Liver (tissue), 8 donors: ENCODE measurements at regions not wholly inside any gene's neighbourhood (a gene's known extent, or its start where the extent isn't known, plus 50 kb on each side); places are given as distances from the start of the nearest gene placed in this dataset.

Experiments used
- DNase-seq: peaks from one replicate; pipeline ENCODE4 v3.0.0-alpha.2; 2017; ENCODE audit warnings: low spot score
- H3K27ac ChIP-seq, 2 donors: one replicate each; pipeline ENCODE4 v1.7.0; 2013; ENCODE audit warnings: inconsistent platforms in 2 of 2, low read length in 2 of 2, control low read depth in 1 of 2, low read depth in 1 of 2, mild to moderate bottlenecking in 1 of 2
- H3K27me3 ChIP-seq, 4 donors: one replicate each; pipeline versions ENCODE4 v1.6.1 to v1.7.0; 2013; ENCODE audit warnings: low read length in 3 of 4, inconsistent platforms in 1 of 4, mild to moderate bottlenecking in 1 of 4, moderate library complexity in 1 of 4; ENCODE audit not compliant: control insufficient read depth in 4 of 4, insufficient read depth in 4 of 4
- H3K36me3 ChIP-seq, 4 donors: one replicate each; pipeline versions ENCODE4 v1.6.1 to v1.7.0; 2013; ENCODE audit warnings: low read length in 3 of 4, mild to moderate bottlenecking in 3 of 4, low read depth in 1 of 4, moderate library complexity in 1 of 4; ENCODE audit not compliant: control insufficient read depth in 4 of 4, insufficient read depth in 3 of 4
- H3K4me1 ChIP-seq, 4 donors: one replicate each; pipeline versions ENCODE4 v1.6.1 to v1.7.0; 2013; ENCODE audit warnings: low read length in 3 of 4, mild to moderate bottlenecking in 3 of 4, moderate library complexity in 1 of 4; ENCODE audit not compliant: control insufficient read depth in 4 of 4, insufficient read depth in 4 of 4
- H3K4me3 ChIP-seq, 3 donors: one replicate each; pipeline versions ENCODE4 v1.6.1 to v1.7.0; 2013; ENCODE audit warnings: low read length in 3 of 3, control low read depth in 1 of 3, low read depth in 1 of 3, mild to moderate bottlenecking in 1 of 3
- H3K9ac ChIP-seq, 2 donors: one replicate each; pipeline ENCODE4 v1.7.0; 2013; ENCODE audit warnings: low read length in 2 of 2, mild to moderate bottlenecking in 2 of 2, moderate library complexity in 2 of 2, control low read depth in 1 of 2, low read depth in 1 of 2
- H3K9me3 ChIP-seq, 4 donors: one replicate each; pipeline versions ENCODE4 v1.6.1 to v1.7.0; 2013; ENCODE audit warnings: low read length in 3 of 4; ENCODE audit not compliant: control insufficient read depth in 4 of 4
- FOXA2 ChIP-seq: IDR thresholded peaks from 2 replicates; pipeline ENCODE4 v1.6.1; 2016; ENCODE audit warnings: antibody characterized with exemption
- GABPA ChIP-seq, 2 donors: IDR thresholded peaks in 1 of 2; conservative IDR thresholded peaks in 1 of 2; 2 replicates each; pipeline ENCODE4 v1.6.1; 2016; ENCODE audit warnings: antibody characterized with exemption in 2 of 2, mild to moderate bottlenecking in 1 of 2, moderate library complexity in 1 of 2
- HNF4A ChIP-seq, 2 donors: conservative IDR thresholded peaks; 2 replicates each; pipeline ENCODE4 v1.6.1; 2016; ENCODE audit warnings: antibody characterized with exemption in 2 of 2, mild to moderate bottlenecking in 2 of 2
- JUND ChIP-seq, 2 donors: IDR thresholded peaks; 2 replicates each; pipeline ENCODE4 v1.6.1; 2016; ENCODE audit warnings: antibody characterized with exemption in 2 of 2
- RAD21 ChIP-seq, 2 donors: IDR thresholded peaks; 2 replicates each; pipeline ENCODE4 v1.6.1; 2016; ENCODE audit warnings: antibody characterized with exemption in 2 of 2, mild to moderate bottlenecking in 2 of 2
- RXRA ChIP-seq, 2 donors: IDR thresholded peaks; 2 replicates each; pipeline ENCODE4 v1.6.1; 2017 to 2018; ENCODE audit warnings: antibody characterized with exemption in 2 of 2, mild to moderate bottlenecking in 1 of 2
- SP1 ChIP-seq: IDR thresholded peaks from 2 replicates; pipeline ENCODE4 v1.6.1; 2018; ENCODE audit warnings: antibody characterized with exemption, mild to moderate bottlenecking
- TAF1 ChIP-seq: conservative IDR thresholded peaks from 2 replicates; pipeline ENCODE4 v1.6.1; 2016; ENCODE audit warnings: antibody characterized with exemption, mild to moderate bottlenecking
- YY1 ChIP-seq: IDR thresholded peaks from 2 replicates; pipeline ENCODE4 v1.6.1; 2016; ENCODE audit warnings: antibody characterized with exemption, mild to moderate bottlenecking
- whole genome bisulfite sequencing: extraction: QIAGEN DNeasy Blood & Tissue Kit; methylation state at CpG from one replicate; pipeline ENCODE4 v1.1.7; 2013; 5-methylcytosine and 5-hydroxymethylcytosine counted together
- TF ChIP-seq, protein P1 (sequence below): fragments of 150-350 bp; IDR thresholded peaks from 2 replicates; pipeline ENCODE4 v1.5.1; 2017; ENCODE audit warnings: improper control_type of control experiment, low read depth, low read length; ENCODE audit not compliant: missing input control
- TF ChIP-seq, protein P2 (sequence below): IDR thresholded peaks from 2 replicates; pipeline ENCODE4 v1.6.1; 2016; ENCODE audit warnings: antibody characterized with exemption
- TF ChIP-seq, protein P3 (sequence below): IDR thresholded peaks from 2 replicates; pipeline ENCODE4 v1.6.1; 2016; ENCODE audit warnings: antibody characterized with exemption
- TF ChIP-seq, protein P4 (sequence below): IDR thresholded peaks from 2 replicates; pipeline ENCODE4 v1.6.1; 2016; ENCODE audit warnings: antibody characterized with exemption, mild to moderate bottlenecking
- donor health status: healthy.
- donor health status: healthy.
- donor health status: healthy.
- donor health status: healthy.
- donor health status: healthy.

DNA sequence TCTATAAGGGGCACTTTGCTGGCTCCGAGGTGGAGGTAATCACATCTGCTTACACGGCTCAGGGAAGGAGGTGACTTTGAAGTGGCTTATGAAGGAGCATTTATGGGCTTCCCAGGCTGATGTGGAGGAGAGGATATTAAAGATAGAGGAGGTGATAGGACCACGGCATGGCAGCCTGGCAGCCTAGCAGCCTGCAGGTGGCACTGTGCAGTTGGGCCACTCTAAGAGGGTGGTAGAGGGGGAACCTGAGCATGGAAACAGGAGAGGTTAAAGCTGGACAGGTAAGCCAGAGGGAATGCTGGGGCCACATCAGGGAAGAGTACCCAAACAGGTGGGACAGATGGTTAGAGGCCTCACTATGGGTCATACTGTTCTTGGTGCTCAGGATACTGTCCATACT lies 375.0 kb downstream of the WDR72 start:
- no peaks in the 10 kb centered on the region for H3K36me3 ChIP-seq
- H3K27ac ChIP-seq = no peak overlapping the region
- WGBS = 67% methylated on average over 3 of the region's 3 CpGs
- TF ChIP-seq YY1 (no peak), RAD21 (IDR thresholded peaks at IDR 0.05) (peak; percentile 76 to 85)
- TF ChIP-seq, protein P1, sequence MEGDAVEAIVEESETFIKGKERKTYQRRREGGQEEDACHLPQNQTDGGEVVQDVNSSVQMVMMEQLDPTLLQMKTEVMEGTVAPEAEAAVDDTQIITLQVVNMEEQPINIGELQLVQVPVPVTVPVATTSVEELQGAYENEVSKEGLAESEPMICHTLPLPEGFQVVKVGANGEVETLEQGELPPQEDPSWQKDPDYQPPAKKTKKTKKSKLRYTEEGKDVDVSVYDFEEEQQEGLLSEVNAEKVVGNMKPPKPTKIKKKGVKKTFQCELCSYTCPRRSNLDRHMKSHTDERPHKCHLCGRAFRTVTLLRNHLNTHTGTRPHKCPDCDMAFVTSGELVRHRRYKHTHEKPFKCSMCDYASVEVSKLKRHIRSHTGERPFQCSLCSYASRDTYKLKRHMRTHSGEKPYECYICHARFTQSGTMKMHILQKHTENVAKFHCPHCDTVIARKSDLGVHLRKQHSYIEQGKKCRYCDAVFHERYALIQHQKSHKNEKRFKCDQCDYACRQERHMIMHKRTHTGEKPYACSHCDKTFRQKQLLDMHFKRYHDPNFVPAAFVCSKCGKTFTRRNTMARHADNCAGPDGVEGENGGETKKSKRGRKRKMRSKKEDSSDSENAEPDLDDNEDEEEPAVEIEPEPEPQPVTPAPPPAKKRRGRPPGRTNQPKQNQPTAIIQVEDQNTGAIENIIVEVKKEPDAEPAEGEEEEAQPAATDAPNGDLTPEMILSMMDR = peak; percentile 50
- H3K4me3 ChIP-seq = no peak overlapping the region
- H3K4me1 ChIP-seq = peaks cover 0 to 4% (median 0%) of the 10 kb centered on the region in 4 donors
- no peak for DNase-seq
- no peaks in the 10 kb centered on the region for H3K9me3 ChIP-seq
- no peaks in the 10 kb centered on the region for H3K27me3 ChIP-seq
- H3K9ac ChIP-seq = no peak overlapping the region

DNA sequence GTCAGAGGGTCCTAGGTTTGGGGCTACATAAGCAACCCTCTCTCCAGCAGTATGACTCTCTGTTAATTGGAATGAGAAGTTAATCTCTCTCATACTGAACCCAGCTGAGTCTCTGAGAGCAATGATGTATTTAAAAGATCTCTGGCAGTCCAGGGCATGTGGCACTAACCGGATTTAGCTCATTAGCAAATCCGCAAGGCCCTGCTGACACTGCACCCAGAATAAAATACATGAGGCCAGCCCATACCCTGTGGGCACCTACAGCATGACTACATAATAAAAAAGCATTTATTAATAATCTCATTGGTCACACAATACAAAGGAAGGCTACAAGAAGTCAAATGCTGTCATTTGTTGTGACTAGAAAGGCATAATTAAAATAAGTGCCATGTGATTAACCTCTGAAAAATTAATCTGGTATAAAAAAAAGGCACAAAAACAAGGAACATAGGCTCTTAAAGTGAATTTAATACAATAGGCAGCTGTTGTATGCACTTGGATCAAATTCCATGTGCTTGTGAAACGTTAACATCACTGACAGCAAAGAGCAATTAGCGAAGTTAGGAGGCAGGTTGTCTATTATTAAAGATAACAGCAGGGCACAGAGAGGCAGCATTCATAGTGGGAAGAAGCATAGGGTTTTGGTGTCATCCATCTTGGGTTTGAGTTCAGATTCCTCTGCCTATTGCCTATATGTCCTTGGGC lies 381.2 kb downstream of the WDR72 start:
- Histone ChIP-seq H3K4me3 (no peak overlapping the region), H3K27me3 (no peaks in the 10 kb centered on the region), H3K36me3 (no peaks in the 10 kb centered on the region), H3K9me3 (no peaks in the 10 kb centered on the region), H3K27ac (no peak overlapping the region), H3K4me1 (no peaks in the 10 kb centered on the region), H3K9ac (no peak overlapping the region)
- DNase-seq = no peak
- 72% methylated on average over 4 of the region's 4 CpGs for WGBS
- TF ChIP-seq YY1 (no peak), JUND (IDR thresholded peaks at IDR 0.05) (no peak), RAD21 (IDR thresholded peaks at IDR 0.05) (no peak), RXRA (IDR thresholded peaks at IDR 0.05) (no peak), SP1 (no peak)
- TF ChIP-seq, protein P2, sequence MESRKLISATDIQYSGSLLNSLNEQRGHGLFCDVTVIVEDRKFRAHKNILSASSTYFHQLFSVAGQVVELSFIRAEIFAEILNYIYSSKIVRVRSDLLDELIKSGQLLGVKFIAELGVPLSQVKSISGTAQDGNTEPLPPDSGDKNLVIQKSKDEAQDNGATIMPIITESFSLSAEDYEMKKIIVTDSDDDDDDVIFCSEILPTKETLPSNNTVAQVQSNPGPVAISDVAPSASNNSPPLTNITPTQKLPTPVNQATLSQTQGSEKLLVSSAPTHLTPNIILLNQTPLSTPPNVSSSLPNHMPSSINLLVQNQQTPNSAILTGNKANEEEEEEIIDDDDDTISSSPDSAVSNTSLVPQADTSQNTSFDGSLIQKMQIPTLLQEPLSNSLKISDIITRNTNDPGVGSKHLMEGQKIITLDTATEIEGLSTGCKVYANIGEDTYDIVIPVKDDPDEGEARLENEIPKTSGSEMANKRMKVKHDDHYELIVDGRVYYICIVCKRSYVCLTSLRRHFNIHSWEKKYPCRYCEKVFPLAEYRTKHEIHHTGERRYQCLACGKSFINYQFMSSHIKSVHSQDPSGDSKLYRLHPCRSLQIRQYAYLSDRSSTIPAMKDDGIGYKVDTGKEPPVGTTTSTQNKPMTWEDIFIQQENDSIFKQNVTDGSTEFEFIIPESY = no peak
- TF ChIP-seq, protein P3, sequence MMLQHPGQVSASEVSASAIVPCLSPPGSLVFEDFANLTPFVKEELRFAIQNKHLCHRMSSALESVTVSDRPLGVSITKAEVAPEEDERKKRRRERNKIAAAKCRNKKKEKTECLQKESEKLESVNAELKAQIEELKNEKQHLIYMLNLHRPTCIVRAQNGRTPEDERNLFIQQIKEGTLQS = no peak

DNA sequence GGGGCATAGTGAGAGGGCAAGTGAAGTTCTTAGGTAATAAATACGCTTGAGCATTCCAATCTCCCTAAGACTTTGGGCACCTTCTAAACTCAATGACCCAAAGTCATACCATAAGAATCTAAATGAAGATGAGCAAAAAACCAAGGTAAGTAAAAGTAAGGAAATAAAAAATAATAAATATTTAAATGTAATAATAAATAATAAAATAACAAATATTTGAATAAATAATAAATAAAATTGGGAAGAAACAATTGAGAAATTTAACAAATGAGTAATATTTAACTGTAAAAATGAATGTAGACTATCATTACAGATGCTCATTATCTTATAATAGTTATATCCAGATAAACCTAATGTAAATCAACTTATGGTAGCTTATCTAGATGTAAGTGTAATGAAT lies 391.7 kb downstream of the WDR72 start:
- DNase-seq = no peak
- TF ChIP-seq RAD21 (IDR thresholded peaks at IDR 0.05) = no peak
- TF ChIP-seq HNF4A (conservative IDR thresholded peaks at IDR 0.05) = no peak
- TF ChIP-seq TAF1 = no peak
- TF ChIP-seq, protein P2 = no peak
- TF ChIP-seq RXRA (IDR thresholded peaks at IDR 0.05) = no peak
- TF ChIP-seq, protein P4, sequence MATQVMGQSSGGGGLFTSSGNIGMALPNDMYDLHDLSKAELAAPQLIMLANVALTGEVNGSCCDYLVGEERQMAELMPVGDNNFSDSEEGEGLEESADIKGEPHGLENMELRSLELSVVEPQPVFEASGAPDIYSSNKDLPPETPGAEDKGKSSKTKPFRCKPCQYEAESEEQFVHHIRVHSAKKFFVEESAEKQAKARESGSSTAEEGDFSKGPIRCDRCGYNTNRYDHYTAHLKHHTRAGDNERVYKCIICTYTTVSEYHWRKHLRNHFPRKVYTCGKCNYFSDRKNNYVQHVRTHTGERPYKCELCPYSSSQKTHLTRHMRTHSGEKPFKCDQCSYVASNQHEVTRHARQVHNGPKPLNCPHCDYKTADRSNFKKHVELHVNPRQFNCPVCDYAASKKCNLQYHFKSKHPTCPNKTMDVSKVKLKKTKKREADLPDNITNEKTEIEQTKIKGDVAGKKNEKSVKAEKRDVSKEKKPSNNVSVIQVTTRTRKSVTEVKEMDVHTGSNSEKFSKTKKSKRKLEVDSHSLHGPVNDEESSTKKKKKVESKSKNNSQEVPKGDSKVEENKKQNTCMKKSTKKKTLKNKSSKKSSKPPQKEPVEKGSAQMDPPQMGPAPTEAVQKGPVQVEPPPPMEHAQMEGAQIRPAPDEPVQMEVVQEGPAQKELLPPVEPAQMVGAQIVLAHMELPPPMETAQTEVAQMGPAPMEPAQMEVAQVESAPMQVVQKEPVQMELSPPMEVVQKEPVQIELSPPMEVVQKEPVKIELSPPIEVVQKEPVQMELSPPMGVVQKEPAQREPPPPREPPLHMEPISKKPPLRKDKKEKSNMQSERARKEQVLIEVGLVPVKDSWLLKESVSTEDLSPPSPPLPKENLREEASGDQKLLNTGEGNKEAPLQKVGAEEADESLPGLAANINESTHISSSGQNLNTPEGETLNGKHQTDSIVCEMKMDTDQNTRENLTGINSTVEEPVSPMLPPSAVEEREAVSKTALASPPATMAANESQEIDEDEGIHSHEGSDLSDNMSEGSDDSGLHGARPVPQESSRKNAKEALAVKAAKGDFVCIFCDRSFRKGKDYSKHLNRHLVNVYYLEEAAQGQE = no peak
- TF ChIP-seq, protein P3 = no peak
- no peak for TF ChIP-seq FOXA2
- no peak for TF ChIP-seq GABPA (IDR thresholded peaks at IDR 0.05 in 1 of 2, conservative IDR thresholded peaks at IDR 0.05 in 1 of 2)
- Histone ChIP-seq H3K4me1 (no peaks in the 10 kb centered on the region), H3K36me3 (no peaks in the 10 kb centered on the region), H3K27ac (no peak overlapping the region), H3K9me3 (peaks cover 0 to 2% (median under 1%) of the 10 kb centered on the region in 4 donors), H3K27me3 (no peaks in the 10 kb centered on the region), H3K4me3 (no peak overlapping the region), H3K9ac (no peak overlapping the region)
- 97% methylated on average over 1 of the region's 1 CpG for WGBS
